D341Med (cell line): ENCODE measurements at regions not wholly inside any gene's neighbourhood (a gene's known extent, or its start where the extent isn't known, plus 50 kb on each side); places are given as distances from the start of the nearest gene placed in this dataset.

ENCODE experiments used
- DNase-seq: peaks from one replicate; pipeline ENCODE4 v3.0.0; 2012; ENCODE audit warnings: low spot score

- no peak for DNase-seq
These were observed 600.0 kb upstream of the PLXNA2 start for GRCh38 chr1:208844158-208844557.

GRCh38 chr1:208848854-208849253 lies 604.7 kb upstream of the PLXNA2 start:
- DNase-seq, result no peak

GRCh38 chr1:208850442-208850841 lies 606.3 kb upstream of the PLXNA2 start:
- no peak for DNase-seq

- no peak for DNase-seq
These were observed 607.2 kb upstream of the PLXNA2 start for GRCh38 chr1:208851366-208851765.

GRCh38 chr1:208852911-208853310 lies 608.7 kb upstream of the PLXNA2 start:
- no peak for DNase-seq

GRCh38 chr1:208855403-208855802 lies 611.2 kb upstream of the PLXNA2 start:
- DNase-seq, result no peak

- no peak for DNase-seq
These were observed 613.3 kb upstream of the PLXNA2 start for GRCh38 chr1:208857465-208857864.

- DNase-seq, result no peak
These were observed 614.6 kb upstream of the PLXNA2 start for GRCh38 chr1:208858738-208859137.

GRCh38 chr1:208864366-208864965 lies 620.3 kb upstream of the PLXNA2 start:
- DNase-seq, result no peak

GRCh38 chr1:208866386-208866955 lies 622.3 kb upstream of the PLXNA2 start:
- DNase-seq, result no peak

GRCh38 chr1:208868554-208868953 lies 624.4 kb upstream of the PLXNA2 start:
- no peak for DNase-seq

- DNase-seq, result no peak
These were observed 630.7 kb upstream of the PLXNA2 start for GRCh38 chr1:208874915-208875314.

- no peak for DNase-seq
These were observed 634.8 kb upstream of the PLXNA2 start for GRCh38 chr1:208879022-208879421.

- no peak for DNase-seq
These were observed 636.4 kb upstream of the PLXNA2 start for GRCh38 chr1:208880433-208881100.

GRCh38 chr1:208885060-208885459 lies 640.9 kb upstream of the PLXNA2 start:
- no peak for DNase-seq

- DNase-seq, result no peak
These were observed 641.5 kb upstream of the PLXNA2 start for GRCh38 chr1:208885650-208886049.

GRCh38 chr1:208888376-208888775 lies 644.2 kb upstream of the PLXNA2 start:
- DNase-seq, result no peak

- DNase-seq, result no peak
These were observed 648.0 kb upstream of the PLXNA2 start for GRCh38 chr1:208892147-208892546.

- DNase-seq, result no peak
These were observed 649.1 kb upstream of the PLXNA2 start for GRCh38 chr1:208893251-208893650.

GRCh38 chr1:208895181-208895580 lies 651.0 kb upstream of the PLXNA2 start:
- no peak for DNase-seq

- DNase-seq, result no peak
These were observed 651.6 kb upstream of the PLXNA2 start for GRCh38 chr1:208895820-208896219.

GRCh38 chr1:208896768-208897167 lies 652.6 kb upstream of the PLXNA2 start:
- DNase-seq, result no peak

GRCh38 chr1:208899438-208899837 lies 655.3 kb upstream of the PLXNA2 start:
- no peak for DNase-seq
